NCI-H2171 (cell line): ENCODE measurements at regions not wholly inside any gene's neighbourhood (a gene's known extent, or its start where the extent isn't known, plus 50 kb on each side); places are given as distances from the start of the nearest gene placed in this dataset.
"Not testable (repeated sequence)": the region's sequence is repeated elsewhere in the genome, so short reads cannot be mapped to it uniquely, and the experiment has no call there.

Experiments
- DNase-seq: peaks from one replicate; lab custom pipeline; 2025; lab: John Stamatoyannopoulos, UW

- DNase-seq, result no peak
Observed at GRCh38 chrX:87105131-87105530, 412.5 kb upstream of the KLHL4 start.

- DNase-seq, result no peak
Observed at GRCh38 chrX:87110142-87110541, 407.5 kb upstream of the KLHL4 start.

DNA sequence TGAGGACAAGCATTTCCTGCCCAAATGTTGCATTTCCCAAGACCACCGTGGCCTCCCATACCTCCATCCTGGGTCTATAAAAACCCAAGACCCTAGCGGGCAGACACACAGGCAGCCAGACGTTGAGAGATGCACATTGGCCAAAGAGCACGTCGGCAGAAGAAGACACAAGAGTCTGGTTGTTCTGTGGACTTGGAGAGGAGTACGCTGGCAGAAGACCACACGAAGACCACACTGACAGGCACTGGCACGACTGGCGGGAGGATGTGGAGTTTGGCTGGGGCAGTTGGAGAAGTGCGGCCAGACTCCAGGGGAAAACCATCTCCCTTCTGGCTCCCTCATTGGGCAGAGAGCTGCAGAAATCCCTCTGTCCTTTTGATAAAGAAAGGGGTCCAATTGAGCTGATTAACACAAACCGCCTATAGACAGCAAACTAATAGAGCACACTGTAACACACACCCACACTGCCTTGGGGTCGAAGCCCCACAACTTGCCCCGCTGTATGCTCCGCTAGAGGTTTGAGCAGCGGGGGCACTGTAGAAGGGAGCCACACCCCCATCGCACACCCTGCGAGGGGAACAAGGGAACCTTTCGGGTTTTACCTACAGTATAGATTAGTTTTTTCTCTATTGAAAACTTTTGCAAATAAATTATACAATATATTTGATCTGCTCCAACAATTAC, 376.7 kb upstream of the KLHL4 start:
- no peak for DNase-seq

- no peak for DNase-seq
Observed at GRCh38 chrX:87160435-87161010, 357.1 kb upstream of the KLHL4 start.

DNA sequence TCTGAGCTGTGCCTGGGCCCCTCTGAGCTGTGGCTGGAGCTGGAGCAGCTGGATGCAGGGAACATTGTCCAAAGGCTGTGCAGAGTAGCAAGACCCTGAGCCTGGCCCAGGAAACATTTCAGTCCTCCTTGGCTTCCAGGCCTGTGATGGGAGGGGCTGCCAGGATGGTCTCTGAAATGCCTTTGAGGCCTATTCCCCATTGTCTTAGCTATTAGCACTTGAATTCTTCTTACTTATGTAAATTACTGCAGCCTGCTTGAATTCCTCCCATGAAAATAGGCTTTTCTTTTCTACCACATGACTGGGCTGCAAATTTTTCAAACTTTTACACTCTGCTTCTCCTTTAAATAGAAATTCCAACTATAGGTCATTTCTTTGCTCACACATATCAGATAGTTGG, 349.8 kb upstream of the KLHL4 start:
- DNase-seq, result no peak

GRCh38 chrX:87178009-87178408, 339.6 kb upstream of the KLHL4 start:
- not testable (repeated sequence) for DNase-seq
